Type B pancreatic cell (in vitro differentiated cells): ENCODE measurements at regions not wholly inside any gene's neighbourhood (a gene's known extent, or its start where the extent isn't known, plus 50 kb on each side); places are given as distances from the start of the nearest gene placed in this dataset.

Experiments
- DNase-seq: peaks from one replicate; pipeline ENCODE4 v3.0.0; 2021; ENCODE audit warnings: mixed read lengths; ENCODE audit not compliant: unreplicated experiment; ENCODE audit errors: extremely low spot score
- H3K27ac Mint-ChIP-seq: 2 replicates; pipeline ENCODE4 v1.8.0; 2021; ENCODE audit warnings: mild to moderate bottlenecking, mixed read lengths
- H3K27me3 Mint-ChIP-seq: 2 replicates; pipeline ENCODE4 v1.8.0; 2021; ENCODE audit warnings: mixed read lengths
- H3K36me3 Mint-ChIP-seq: 2 replicates; pipeline ENCODE4 v1.8.0; 2021; ENCODE audit warnings: mixed read lengths
- H3K4me1 Mint-ChIP-seq: one replicate; pipeline ENCODE4 v1.8.0; 2021; ENCODE audit warnings: mixed read lengths; ENCODE audit not compliant: unreplicated experiment
- H3K4me3 Mint-ChIP-seq: 2 replicates; pipeline ENCODE4 v1.8.0; 2021; ENCODE audit warnings: mild to moderate bottlenecking, mixed read lengths
- H3K9me3 Mint-ChIP-seq: 2 replicates; pipeline ENCODE4 v1.8.0; 2021; ENCODE audit warnings: mixed read lengths
- CTCF ChIP-seq: fragments of 200-600 bp; sonication (generic); conservative IDR thresholded peaks from 2 replicates; pipeline ENCODE4 v1.5.0; 2021; ENCODE audit warnings: antibody characterized with exemption, mild to moderate bottlenecking

GRCh38 chr6:94121094-94121493 is 701.7 kb upstream of the EPHA7 start:
- H3K4me1 Mint-ChIP-seq = no peaks in the 10 kb centered on the region
- no peak overlapping the region for H3K27ac Mint-ChIP-seq
- no peak overlapping the region for H3K4me3 Mint-ChIP-seq
- H3K36me3 Mint-ChIP-seq = no peaks in the 10 kb centered on the region
- no peak for TF ChIP-seq CTCF
- H3K9me3 Mint-ChIP-seq = no peaks in the 10 kb centered on the region
- H3K27me3 Mint-ChIP-seq = no peaks in the 10 kb centered on the region
- DNase-seq = no peak

DNA sequence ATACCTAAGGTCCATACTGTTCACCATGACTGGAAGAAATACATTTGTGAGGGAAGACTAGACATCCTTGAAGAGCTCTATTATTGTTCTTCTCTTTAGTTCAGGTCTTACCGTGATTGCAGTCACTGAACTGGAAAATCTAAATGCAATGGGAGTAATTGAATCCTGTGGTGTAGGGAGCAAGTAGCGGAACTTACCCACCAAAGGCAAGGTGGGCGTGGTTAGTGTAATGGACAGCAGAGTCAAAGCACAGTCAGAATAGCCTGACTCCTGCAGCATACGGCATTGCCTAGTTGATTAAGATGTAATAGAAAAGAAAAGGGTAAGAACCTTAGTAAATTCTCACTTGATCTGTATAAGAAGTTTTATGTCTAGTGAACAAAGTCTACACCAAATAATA is 679.7 kb upstream of the EPHA7 start:
- no peak for DNase-seq
- no peak overlapping the region for H3K27ac Mint-ChIP-seq

DNA sequence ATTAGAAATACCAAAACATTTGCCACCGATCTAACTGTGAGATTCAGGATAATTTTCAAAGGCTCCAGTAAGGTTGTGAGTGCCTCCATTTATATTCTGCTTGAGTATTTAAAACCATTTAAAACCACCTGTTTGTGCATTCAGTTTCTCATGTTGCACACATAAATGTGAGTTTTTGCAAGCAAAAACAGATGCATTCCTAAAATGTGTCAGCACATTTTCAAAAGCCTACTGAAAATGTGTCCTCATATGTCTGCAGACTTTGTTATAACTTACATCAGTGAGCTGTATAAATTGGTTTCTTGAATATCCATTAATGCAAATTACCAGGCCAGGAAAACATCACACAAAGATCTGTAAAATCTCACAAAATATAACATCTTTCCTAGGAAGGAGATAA is 676.6 kb upstream of the EPHA7 start:
- Mint-ChIP-seq H3K4me1 (no peaks in the 10 kb centered on the region), H3K9me3 (no peaks in the 10 kb centered on the region), H3K4me3 (no peak overlapping the region), H3K27ac (no peak overlapping the region), H3K27me3 (peaks cover 3% of the 10 kb centered on the region), H3K36me3 (no peaks in the 10 kb centered on the region)
- TF ChIP-seq CTCF = no peak
- DNase-seq = no peak

More for the DNA sequence above, 679.7 kb upstream of the EPHA7 start:
- Mint-ChIP-seq H3K27me3 (peaks cover 3% of the 10 kb centered on the region), H3K4me3 (no peak overlapping the region), H3K36me3 (no peaks in the 10 kb centered on the region), H3K9me3 (no peaks in the 10 kb centered on the region), H3K4me1 (no peaks in the 10 kb centered on the region)
- no peak for TF ChIP-seq CTCF

- no peak for TF ChIP-seq CTCF
- Mint-ChIP-seq H3K4me3 (no peak overlapping the region), H3K27me3 (no peaks in the 10 kb centered on the region), H3K9me3 (no peaks in the 10 kb centered on the region), H3K27ac (no peak overlapping the region), H3K4me1 (no peaks in the 10 kb centered on the region), H3K36me3 (no peaks in the 10 kb centered on the region)
- no peak for DNase-seq
These were observed 670.6 kb upstream of the EPHA7 start for GRCh38 chr6:94089941-94090340.

DNA sequence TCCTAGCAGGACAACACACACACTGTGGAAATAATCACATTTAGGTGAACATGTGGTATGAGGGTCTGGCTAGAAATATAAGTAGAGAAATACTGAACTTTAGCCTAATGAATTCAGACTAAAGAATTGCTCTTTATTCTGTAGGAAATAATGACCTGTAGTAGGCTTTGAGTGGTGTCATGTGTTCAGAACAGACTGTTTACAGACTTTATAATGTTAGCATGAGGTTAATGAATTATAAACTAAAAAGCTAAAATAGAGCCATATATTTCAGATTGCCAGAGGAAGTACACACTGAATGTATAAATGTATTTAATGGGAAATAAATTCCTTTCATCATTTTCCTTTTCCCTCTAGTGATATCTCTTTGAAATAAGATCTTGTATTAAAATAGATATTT is 669.5 kb upstream of the EPHA7 start:
- Mint-ChIP-seq H3K27me3 (no peaks in the 10 kb centered on the region), H3K36me3 (no peaks in the 10 kb centered on the region), H3K27ac (no peak overlapping the region), H3K4me3 (no peak overlapping the region), H3K4me1 (no peaks in the 10 kb centered on the region), H3K9me3 (no peaks in the 10 kb centered on the region)
- TF ChIP-seq CTCF = no peak
- no peak for DNase-seq

- H3K27me3 Mint-ChIP-seq = peaks cover 3% of the 10 kb centered on the region
These were observed 655.4 kb upstream of the EPHA7 start for GRCh38 chr6:94074764-94075163.

More at GRCh38 chr6:94074764-94075163, 655.4 kb upstream of the EPHA7 start:
- Mint-ChIP-seq H3K36me3 (no peaks in the 10 kb centered on the region), H3K4me3 (no peak overlapping the region), H3K9me3 (no peaks in the 10 kb centered on the region), H3K4me1 (peaks cover 8% of the 10 kb centered on the region), H3K27ac (no peak overlapping the region)
- no peak for DNase-seq
- no peak for TF ChIP-seq CTCF
